Right lobe of liver (tissue), 4 donors: ENCODE measurements at regions not wholly inside any gene's neighbourhood (a gene's known extent, or its start where the extent isn't known, plus 50 kb on each side); places are given as distances from the start of the nearest gene placed in this dataset.
"Not testable (repeated sequence)": the region's sequence is repeated elsewhere in the genome, so short reads cannot be mapped to it uniquely, and the experiment has no call there.

Experiments used
- CTCF ChIP-seq, 4 donors: fragments of 200-600 bp in 3 of 4; fragments of 450-650 bp in 1 of 4; IDR thresholded peaks; one replicate each; pipeline versions ENCODE4 v1.5.1 to v1.8.0; 2016 to 2022; ENCODE audit warnings: antibody characterized with exemption in 4 of 4, mild to moderate bottlenecking in 2 of 4
- POLR2A ChIP-seq: fragments of 450-650 bp; IDR thresholded peaks from one replicate; pipeline ENCODE4 v1.6.1; 2017; ENCODE audit warnings: antibody characterized with exemption, mild to moderate bottlenecking
- donor health status: DM: no; HTN: no; CAD: no.
- donor health status: DM: no; HTN: no; CAD: no.
- donor health status: DM: no; HTN: yes; CAD: no.

GRCh38 chrX:66096987-66097386, 57.1 kb upstream of the VSIG4 start:
- not testable (repeated sequence) for TF ChIP-seq POLR2A; CTCF (IDR thresholded peaks at IDR 0.05)
